Naive thymus-derived CD4-positive, alpha-beta T cell (primary cell): ENCODE measurements at regions not wholly inside any gene's neighbourhood (a gene's known extent, or its start where the extent isn't known, plus 50 kb on each side); places are given as distances from the start of the nearest gene placed in this dataset.

Experiments used
- ATAC-seq: fragments of 150-1000 bp; cut with Tn5 transposase; 2 replicates; pipeline ENCODE4 v1.10.0; 2021; ENCODE audit warnings: mild to moderate bottlenecking, moderate library complexity
- CTCF ChIA-PET: fragments of 350-600 bp; sonication (Branson Sonifier 250); formaldehyde crosslinking; loops from one replicate; lab custom pipeline; 2021; ENCODE audit warnings: antibody characterized with exemption; lab: Charles Lee
- POLR2A ChIA-PET: fragments of 350-600 bp; sonication (Branson Sonifier 250); formaldehyde crosslinking; loops from one replicate; lab custom pipeline; 2021; ENCODE audit warnings: antibody characterized with exemption, inconsistent platforms; lab: Charles Lee
- DNase-seq, 9 donors: peaks; one replicate each; pipeline versions ENCODE4 v3.0.0 to v3.0.0-alpha.2; 2020 to 2022; ENCODE audit warnings: mixed read lengths in 1 of 9
- H3K27ac ChIP-seq: one replicate; pipeline ENCODE4 v1.7.0; 2013; ENCODE audit warnings: mild to moderate bottlenecking, low read depth, low read length, moderate library complexity
- H3K27me3 ChIP-seq, 2 donors: one replicate each; pipeline ENCODE4 v1.7.0; 2013; ENCODE audit warnings: low read length in 2 of 2, mild to moderate bottlenecking in 2 of 2, moderate library complexity in 2 of 2; ENCODE audit not compliant: control insufficient read depth in 2 of 2, insufficient read depth in 2 of 2
- H3K36me3 ChIP-seq, 3 experiments: 1 replicate in 2 of 3; 2 replicates in 1 of 3; pipeline ENCODE4 v1.7.0; 2013; ENCODE audit warnings: low read length in 3 of 3, mild to moderate bottlenecking in 3 of 3, moderate library complexity in 1 of 3; ENCODE audit not compliant: insufficient read depth in 3 of 3, control insufficient read depth in 2 of 3
- H3K4me1 ChIP-seq, 2 donors: one replicate each; pipeline ENCODE4 v1.7.0; 2013; ENCODE audit warnings: low read length in 2 of 2, mild to moderate bottlenecking in 2 of 2, moderate library complexity in 1 of 2; ENCODE audit not compliant: control insufficient read depth in 2 of 2, insufficient read depth in 2 of 2
- H3K4me3 ChIP-seq: 2 replicates; pipeline ENCODE4 v1.7.0; 2013; ENCODE audit warnings: mild to moderate bottlenecking, low read length
- H3K9me3 ChIP-seq, 3 experiments: 1 replicate in 2 of 3; 2 replicates in 1 of 3; pipeline ENCODE4 v1.7.0; 2013; ENCODE audit warnings: low read length in 3 of 3; ENCODE audit not compliant: control insufficient read depth in 2 of 3
- H3K27ac Mint-ChIP-seq, 9 donors: one replicate each; pipeline ENCODE4 v1.8.0; 2020 to 2022; ENCODE audit warnings: mixed read lengths in 9 of 9, mild to moderate bottlenecking in 8 of 9, moderate library complexity in 5 of 9, inconsistent platforms in 2 of 9
- H3K27me3 Mint-ChIP-seq, 5 donors: one replicate each; pipeline ENCODE4 v1.8.0; 2021 to 2022; ENCODE audit warnings: mixed read lengths in 5 of 5, mild to moderate bottlenecking in 1 of 5
- H3K36me3 Mint-ChIP-seq, 5 donors: one replicate each; pipeline ENCODE4 v1.8.0; 2020 to 2022; ENCODE audit warnings: mixed read lengths in 5 of 5, mild to moderate bottlenecking in 3 of 5, inconsistent platforms in 1 of 5
- H3K4me1 Mint-ChIP-seq, 7 donors: one replicate each; pipeline ENCODE4 v1.8.0; 2020 to 2022; ENCODE audit warnings: mixed read lengths in 7 of 7, mild to moderate bottlenecking in 3 of 7, inconsistent platforms in 1 of 7
- H3K4me3 Mint-ChIP-seq, 10 donors: one replicate each; pipeline ENCODE4 v1.8.0; 2020 to 2022; ENCODE audit warnings: mild to moderate bottlenecking in 10 of 10, mixed read lengths in 10 of 10, moderate library complexity in 6 of 10, inconsistent platforms in 2 of 10
- H3K9me3 Mint-ChIP-seq, 11 donors: one replicate each; pipeline ENCODE4 v1.8.0; 2020 to 2022; ENCODE audit warnings: mixed read lengths in 11 of 11, mild to moderate bottlenecking in 4 of 11, inconsistent platforms in 1 of 11, moderate library complexity in 1 of 11
- intact Hi-C, 2 donors: fragments of 100-400 bp; cut with micrococcal nuclease; formaldehyde crosslinking; loops; one replicate each; pipeline ENCODE4 v1.15.1; 2023

DNA sequence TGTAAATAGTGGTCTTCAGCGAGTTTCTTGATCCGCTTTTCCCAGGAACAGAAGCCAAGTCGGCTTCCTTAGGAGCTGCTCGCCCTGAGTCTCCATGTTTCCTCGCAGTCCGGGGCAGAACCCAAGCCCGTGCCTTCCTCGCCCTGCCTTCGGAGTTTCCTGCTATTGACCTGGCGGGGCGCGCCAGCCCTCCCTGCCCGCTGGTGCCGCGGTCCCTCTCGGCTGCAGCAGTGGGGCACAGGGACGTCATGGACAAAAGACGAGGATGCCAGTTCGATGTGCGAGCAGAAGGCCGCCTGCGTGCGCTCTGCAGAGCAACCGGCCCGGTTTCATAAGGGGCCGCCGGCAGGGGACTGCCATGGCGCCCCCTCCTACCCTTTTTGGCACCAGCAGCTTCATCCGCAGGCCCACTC is 156.6 kb downstream of the TM9SF2 start:
- peak overlapping the region; percentile 55 for H3K4me3 ChIP-seq
- CTCF ChIA-PET = interaction anchor here (0.5 to 6.2 kb wide), 16 partner anchors 9 to 1472 kb away, joined by 3 to 68 read pairs (median 4); partner anchors contain the start of gene GGACT
- peak; percentile 5 for ATAC-seq
- Mint-ChIP-seq H3K27me3 (peaks cover 0 to 37% (median 0%) of the 10 kb centered on the region in 5 donors), H3K4me1 (peaks cover 14 to 62% (median 55%) of the 10 kb centered on the region in 7 donors), H3K9me3 (peaks cover 0 to 2% (median 0%) of the 10 kb centered on the region in 11 donors), H3K4me3 (peak overlapping the region; percentile 73 to 90 (median 81)), H3K27ac (peak overlapping the region; percentile 85 to 98 (median 92)), H3K36me3 (no peaks in the 10 kb centered on the region)
- no peaks in the 10 kb centered on the region for H3K36me3 ChIP-seq
- intact Hi-C loops = loop anchor here (1.0 to 5.0 kb wide), 15 partner anchors 7 to 1969 kb away; partner anchors contain the start of genes CLYBL (in 2 of the 2), GGACT (in 1 of the 2), PCCA (in 1 of the 2) and TMTC4 (in 1 of the 2)
- POLR2A ChIA-PET = interaction anchor here (0.6 to 3.8 kb wide), 16 partner anchors 9 to 1017 kb away, joined by 3 to 26 read pairs (median 5); partner anchors contain the start of genes CLYBL, GGACT and TMTC4
- H3K27me3 ChIP-seq = no peaks in the 10 kb centered on the region
- H3K9me3 ChIP-seq = no peaks in the 10 kb centered on the region
- peak overlapping the region; percentile 82 for H3K27ac ChIP-seq
- peaks cover 39 to 41% of the 10 kb centered on the region in 2 donors for H3K4me1 ChIP-seq
- peak in 3 of 9 donors; percentile 29 to 41 (median 30) for DNase-seq

DNA sequence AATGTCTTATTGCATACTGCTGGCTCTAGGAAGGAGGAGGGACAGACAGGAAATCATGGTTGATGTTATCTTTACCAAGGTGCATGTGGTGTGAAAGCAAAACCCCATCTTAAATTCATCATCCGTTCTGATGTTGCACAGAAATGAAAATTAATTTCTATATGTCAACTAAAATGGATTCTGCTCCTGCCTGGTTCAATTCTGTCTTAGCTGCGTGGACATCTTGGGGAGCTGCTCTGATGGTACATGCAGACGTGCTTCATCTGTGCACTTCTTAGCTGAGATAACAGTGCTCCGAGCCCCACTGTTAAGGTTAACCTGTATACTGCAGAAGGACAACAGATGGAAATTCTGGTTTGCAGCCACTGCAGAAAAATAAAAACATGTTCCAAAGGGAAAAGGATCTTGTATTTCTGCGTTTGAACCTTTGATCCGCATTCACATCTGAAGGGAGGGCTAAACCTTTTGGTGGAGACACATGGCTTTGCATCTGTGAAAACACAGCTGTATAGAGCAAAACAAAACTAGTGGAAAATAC is 155.6 kb downstream of the TM9SF2 start:
- peaks cover 14 to 58% (median 51%) of the 10 kb centered on the region in 7 donors for H3K4me1 Mint-ChIP-seq
- peak overlapping the region; percentile 85 to 98 (median 92) for H3K27ac Mint-ChIP-seq
- H3K27ac ChIP-seq = peak overlapping the region; percentile 82
- H3K4me1 ChIP-seq = peaks cover 39 to 41% of the 10 kb centered on the region in 2 donors
- peaks cover 0 to 32% (median 0%) of the 10 kb centered on the region in 5 donors for H3K27me3 Mint-ChIP-seq
- H3K4me3 Mint-ChIP-seq = peak overlapping the region; percentile 73 to 90 (median 81)
- intact Hi-C loops = loop anchor here (1.0 to 5.0 kb wide), 23 partner anchors 8 to 1970 kb away; partner anchors contain the start of genes GGACT (in 2 of the 2), CLYBL (in 1 of the 2), PCCA (in 1 of the 2) and TMTC4 (in 1 of the 2)
- no peaks in the 10 kb centered on the region for H3K36me3 ChIP-seq
- H3K27me3 ChIP-seq = no peaks in the 10 kb centered on the region
- DNase-seq (peak in 7 of 9 donors; percentile 59 to 78 (median 73)), ATAC-seq (peak; percentile 79)
- H3K9me3 ChIP-seq = no peaks in the 10 kb centered on the region
- H3K4me3 ChIP-seq = peak overlapping the region; percentile 47
- ChIA-PET CTCF (interaction anchor here (0.6 to 6.2 kb wide), 29 partner anchors 8 to 1473 kb away, joined by 3 to 68 read pairs (median 5); no protein-coding TSS in a partner anchor), POLR2A (interaction anchor here (0.5 to 3.8 kb wide), 20 partner anchors 8 to 1470 kb away, joined by 3 to 26 read pairs (median 4); partner anchors contain the start of genes CLYBL, GGACT and TMTC4)
- H3K9me3 Mint-ChIP-seq = peaks cover 0 to 2% (median 0%) of the 10 kb centered on the region in 11 donors
- peaks cover 0 to 1% (median 0%) of the 10 kb centered on the region in 5 donors for H3K36me3 Mint-ChIP-seq

DNA sequence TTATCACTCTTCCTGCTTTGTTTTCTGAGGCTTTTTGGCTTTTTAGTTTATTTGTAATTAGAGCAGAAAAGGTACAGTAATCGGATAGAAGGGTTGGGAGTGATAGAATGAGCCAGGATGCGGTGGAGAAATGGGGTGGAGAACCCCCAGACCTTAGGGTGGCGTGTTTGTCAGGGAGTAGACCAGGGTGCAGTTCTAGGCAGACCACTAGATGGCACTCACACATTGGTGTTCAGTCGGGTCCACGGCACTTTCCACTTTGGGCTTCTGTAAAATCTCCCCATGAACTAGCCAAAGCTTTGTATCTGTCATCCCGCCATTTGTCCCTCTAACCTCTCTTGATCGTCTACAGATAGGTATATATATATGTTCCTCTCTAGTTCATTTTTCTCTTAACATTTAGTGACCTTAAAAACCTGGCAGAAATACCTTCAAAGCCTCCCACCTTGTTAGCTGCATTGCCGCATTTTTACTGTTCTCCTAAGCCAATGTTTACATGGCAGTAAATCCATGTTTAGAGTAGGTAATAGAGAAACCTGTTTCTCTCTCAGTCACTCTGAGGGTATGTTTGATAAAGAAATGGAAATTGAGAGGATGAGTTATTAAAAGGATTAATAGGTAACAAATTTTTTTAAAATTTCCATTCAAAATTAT is 154.9 kb downstream of the TM9SF2 start:
- peaks cover 14 to 54% (median 45%) of the 10 kb centered on the region in 7 donors for H3K4me1 Mint-ChIP-seq
- no peaks in the 10 kb centered on the region for H3K27me3 ChIP-seq
- peak overlapping the region; percentile 82 for H3K27ac ChIP-seq
- H3K9me3 Mint-ChIP-seq = peaks cover 0 to 2% (median 0%) of the 10 kb centered on the region in 11 donors
- intact Hi-C loops = loop anchor here (1.0 to 5.0 kb wide), 22 partner anchors 49 to 1971 kb away; partner anchors contain the start of genes GGACT (in 2 of the 2), CLYBL (in 1 of the 2), PCCA (in 1 of the 2) and TMTC4 (in 1 of the 2)
- H3K4me1 ChIP-seq = peaks cover 39 to 41% of the 10 kb centered on the region in 2 donors
- H3K9me3 ChIP-seq = no peaks in the 10 kb centered on the region
- peaks cover 0 to 27% (median 0%) of the 10 kb centered on the region in 5 donors for H3K27me3 Mint-ChIP-seq
- no peaks in the 10 kb centered on the region for H3K36me3 ChIP-seq
- H3K27ac Mint-ChIP-seq = peak overlapping the region; percentile 47 to 98 (median 92)
- peak overlapping the region; percentile 73 to 90 (median 81) for H3K4me3 Mint-ChIP-seq
- DNase-seq (peak; percentile 58 to 84 (median 80)), ATAC-seq (peak; percentile 89)
- ChIA-PET POLR2A (interaction anchor here (0.5 to 3.8 kb wide), 17 partner anchors 8 to 1470 kb away, joined by 3 to 26 read pairs (median 4); partner anchors contain the start of genes CLYBL and TMTC4), CTCF (interaction anchor here (0.6 to 6.2 kb wide), 34 partner anchors 8 to 1473 kb away, joined by 3 to 68 read pairs (median 4); no protein-coding TSS in a partner anchor)
- peaks cover 0 to 3% (median 0%) of the 10 kb centered on the region in 5 donors for H3K36me3 Mint-ChIP-seq
- H3K4me3 ChIP-seq = peak overlapping the region; percentile 47

DNA sequence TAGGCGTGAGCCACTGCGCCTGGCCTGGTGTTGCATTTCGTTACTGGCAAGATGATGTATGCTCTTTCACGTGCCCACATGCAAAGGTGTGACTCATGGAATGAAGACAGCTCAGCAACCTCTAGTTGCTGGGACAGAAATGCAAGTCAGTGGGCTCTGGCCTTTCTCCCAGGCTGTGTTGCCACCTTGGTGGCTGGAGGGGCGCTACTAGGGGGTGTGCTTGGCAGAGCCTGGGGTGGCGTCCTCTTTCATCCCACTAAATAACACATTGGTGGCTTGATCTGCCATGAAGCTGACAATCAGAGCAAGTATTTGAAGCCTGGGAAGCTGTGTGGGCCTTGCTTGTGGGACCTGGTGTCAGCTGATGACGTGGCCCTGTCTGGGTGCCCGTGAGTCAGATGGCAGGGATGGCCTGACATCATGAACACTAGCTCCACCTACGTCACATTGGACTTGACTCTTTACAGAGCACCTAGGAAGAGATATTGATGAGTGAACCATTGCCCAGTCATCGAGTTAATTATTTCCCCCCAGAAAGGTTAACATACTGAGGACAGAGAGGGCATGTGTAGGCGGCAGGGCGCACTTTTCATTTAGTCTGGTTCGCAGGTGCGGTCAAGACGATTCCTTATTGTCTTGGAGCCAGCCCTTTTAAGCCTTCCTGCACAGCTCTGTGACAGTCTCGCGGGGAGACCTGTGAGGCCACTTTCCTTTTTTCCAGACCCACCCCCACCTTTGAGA is 154.2 kb downstream of the TM9SF2 start:
- H3K27ac Mint-ChIP-seq = peak overlapping the region in 8 of 9 donors; percentile 75 to 95 (median 92)
- peaks cover 0 to 2% (median 0%) of the 10 kb centered on the region in 11 donors for H3K9me3 Mint-ChIP-seq
- H3K4me3 Mint-ChIP-seq = peak overlapping the region in 7 of 10 donors; percentile 73 to 90 (median 79)
- peaks cover 0 to 6% (median 5%) of the 10 kb centered on the region in 5 donors for H3K36me3 Mint-ChIP-seq
- peaks cover 0 to 25% (median 0%) of the 10 kb centered on the region in 5 donors for H3K27me3 Mint-ChIP-seq
- Histone ChIP-seq H3K36me3 (no peaks in the 10 kb centered on the region), H3K27me3 (no peaks in the 10 kb centered on the region), H3K9me3 (no peaks in the 10 kb centered on the region), H3K4me1 (peaks cover 39 to 40% of the 10 kb centered on the region in 2 donors), H3K4me3 (peak overlapping the region; percentile 47), H3K27ac (no peak overlapping the region)
- intact Hi-C loops = loop anchor here (1.0 to 5.0 kb wide), 22 partner anchors 49 to 1972 kb away; partner anchors contain the start of genes GGACT (in 2 of the 2), CLYBL (in 1 of the 2), PCCA (in 1 of the 2) and TMTC4 (in 1 of the 2)
- POLR2A ChIA-PET = interaction anchor here (0.6 to 3.8 kb wide), 9 partner anchors 22 to 1019 kb away, joined by 3 to 26 read pairs (median 4); partner anchors contain the start of genes CLYBL and TMTC4
- H3K4me1 Mint-ChIP-seq = peaks cover 14 to 51% (median 44%) of the 10 kb centered on the region in 7 donors
- ATAC-seq (no peak), DNase-seq (no peak)
- CTCF ChIA-PET = interaction anchor here (0.6 to 6.2 kb wide), 20 partner anchors 9 to 1472 kb away, joined by 3 to 68 read pairs (median 6); no protein-coding TSS in a partner anchor

DNA sequence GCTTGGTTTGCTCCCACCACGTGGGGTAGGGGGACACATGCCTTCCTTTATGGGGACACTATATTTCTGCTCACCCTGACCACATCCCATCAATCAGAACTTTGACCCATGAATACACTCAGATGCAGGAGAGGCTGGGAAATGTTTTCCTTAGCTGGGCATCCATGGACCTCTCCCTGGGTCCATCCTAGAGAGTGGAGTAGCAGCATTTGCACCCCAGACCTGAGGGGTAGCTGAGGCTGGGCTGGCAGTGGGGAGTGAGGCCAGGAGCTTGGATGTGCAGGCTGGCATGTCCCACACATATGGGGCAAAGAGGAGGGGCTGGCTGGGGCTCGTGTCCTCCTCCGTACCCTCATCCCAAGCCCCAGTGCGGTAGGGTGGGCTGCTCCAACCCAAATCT is 152.8 kb downstream of the TM9SF2 start:
- Histone ChIP-seq H3K27ac (no peak overlapping the region), H3K4me3 (no peak overlapping the region), H3K27me3 (no peaks in the 10 kb centered on the region), H3K36me3 (no peaks in the 10 kb centered on the region), H3K4me1 (peaks cover 26 to 29% of the 10 kb centered on the region in 2 donors), H3K9me3 (no peaks in the 10 kb centered on the region)
- Mint-ChIP-seq H3K27ac (peak overlapping the region in 4 of 9 donors; percentile 7 to 78 (median 40)), H3K4me3 (no peak overlapping the region), H3K9me3 (peaks cover 0 to 2% (median 0%) of the 10 kb centered on the region in 11 donors), H3K27me3 (peaks cover 0 to 12% (median 0%) of the 10 kb centered on the region in 5 donors), H3K4me1 (peaks cover 10 to 36% (median 31%) of the 10 kb centered on the region in 7 donors), H3K36me3 (peaks cover 0 to 7% (median 5%) of the 10 kb centered on the region in 5 donors)
- intact Hi-C loops = no loop called here
- POLR2A ChIA-PET = no interaction called here
- DNase-seq = no peak
- CTCF ChIA-PET = interaction anchor here (1.1 to 6.2 kb wide), 3 partner anchors 580 to 862 kb away, joined by 3 to 68 read pairs (median 60); no protein-coding TSS in a partner anchor
- ATAC-seq = no peak
